HCT116 (cell line): ENCODE measurements at regions not wholly inside any gene's neighbourhood (a gene's known extent, or its start where the extent isn't known, plus 50 kb on each side); places are given as distances from the start of the nearest gene placed in this dataset.

Source experiments
- ATAC-seq: fragments of 200-7000 bp; cut with Tn5 transposase; 2 replicates; pipeline ENCODE4 v1.9.1; 2020; ENCODE audit warnings: mild to moderate bottlenecking, moderate library complexity
- BruUV-seq: library from RNA; stranded (reverse); fragments of 400-500 nt; replicated peaks from 2 replicates; lab custom pipeline; 2021; lab: Mats Ljungman, UMichigan
- CTCF ChIA-PET: fragments of 300-600 bp; sonication (Branson Sonifier 250); formaldehyde crosslinking; loops from one replicate; lab custom pipeline; 2021; ENCODE audit warnings: antibody characterized with exemption; lab: Charles Lee
- POLR2A ChIA-PET: fragments of 300-600, 350-600 bp; sonication (Branson Sonifier 250); formaldehyde crosslinking; loops from one replicate; lab custom pipeline; 2021; ENCODE audit warnings: antibody characterized with exemption; lab: Charles Lee
- RAD21 ChIA-PET, 2 experiments: fragments of 300-600 bp; sonication (Branson Sonifier 250); formaldehyde crosslinking; loops; one replicate each; lab custom pipeline; 2023; ENCODE audit warnings: low total read pairs in 2 of 2; ENCODE audit not compliant: uncharacterized antibody in 2 of 2, unreplicated experiment in 2 of 2, low non-redundant PET in 1 of 2; lab: Charles Lee
- DNase-seq: peaks from one replicate; pipeline ENCODE4 v3.0.0-alpha.2; 2010; ENCODE audit warnings: low read depth, low spot score
- H2AFZ ChIP-seq: fragments of 200-600 bp; shearing (Covaris generic), sonication (generic); 2 replicates; pipeline ENCODE4 v1.6.1; 2017; ENCODE audit warnings: low read depth, mixed run types, mixed read lengths, antibody characterized with exemption, low read length; ENCODE audit not compliant: poor library complexity, severe bottlenecking
- H3K27ac ChIP-seq: 2 replicates; pipeline ENCODE4 v1.5.1; 2012; ENCODE audit warnings: low read depth, low read length
- H3K27me3 ChIP-seq: fragments of 200-600 bp; sonication (generic); 2 replicates; pipeline ENCODE4 v1.6.1; 2016; ENCODE audit warnings: mixed run types, low read length, mixed read lengths; ENCODE audit not compliant: insufficient read depth
- H3K36me3 ChIP-seq, 2 experiments: fragments of 200-500 bp in 1 of 2; fragments of 200-600 bp in 1 of 2; sonication (Bioruptor generic) in 1 of 2; sonication (generic) in 1 of 2; 2 replicates each; pipeline versions ENCODE4 v1.5.1 to v1.6.1; 2014 to 2016; ENCODE audit warnings: low read length in 2 of 2, inconsistent platforms in 1 of 2, mixed read lengths in 1 of 2, mixed run types in 1 of 2; ENCODE audit not compliant: insufficient read depth in 2 of 2, control insufficient read depth in 1 of 2
- H3K4me1 ChIP-seq, 2 experiments: fragments of 200-600 bp in 1 of 2; sonication (generic) in 1 of 2; 2 replicates each; pipeline versions ENCODE4 v1.5.1 to v1.6.1; 2012 to 2017; ENCODE audit warnings: low read length in 2 of 2, inconsistent platforms in 1 of 2, mild to moderate bottlenecking in 1 of 2, mixed read lengths in 1 of 2, mixed run types in 1 of 2, moderate library complexity in 1 of 2; ENCODE audit not compliant: insufficient read depth in 2 of 2, control insufficient read depth in 1 of 2
- H3K4me2 ChIP-seq: fragments of 200-600 bp; sonication (generic); 2 replicates; pipeline ENCODE4 v1.6.1; 2017; ENCODE audit warnings: mixed run types, low read length, mixed read lengths
- H3K4me3 ChIP-seq, 2 experiments: fragments of 200-600 bp in 1 of 2; sonication (generic) in 1 of 2; replicated peaks in 1 of 2; 2 replicates each; pipeline ENCODE4 v1.5.1; 2011 to 2016; ENCODE audit warnings: low read length in 2 of 2, control low read depth in 1 of 2, low read depth in 1 of 2, mild to moderate bottlenecking in 1 of 2, mixed read lengths in 1 of 2, mixed run types in 1 of 2
- H3K79me2 ChIP-seq: fragments of 200-600 bp; sonication (generic); 2 replicates; pipeline ENCODE4 v1.6.1; 2017; ENCODE audit warnings: mild to moderate bottlenecking, mixed run types, low read length, moderate library complexity, mixed read lengths; ENCODE audit not compliant: insufficient read depth
- H3K9ac ChIP-seq: fragments of 200-600 bp; sonication (generic); 2 replicates; pipeline ENCODE4 v1.6.1; 2016; ENCODE audit warnings: low read length, mixed read lengths
- H3K9me2 ChIP-seq: fragments of 200-600 bp; sonication (generic), shearing (Covaris generic); 2 replicates; pipeline ENCODE4 v1.6.1; 2017; ENCODE audit warnings: mixed run types, mild to moderate bottlenecking, moderate library complexity; ENCODE audit not compliant: insufficient read depth
- H3K9me3 ChIP-seq, 2 experiments: fragments of 200-500 bp in 1 of 2; fragments of 200-600 bp in 1 of 2; sonication (Bioruptor generic) in 1 of 2; sonication (generic) in 1 of 2; 2 replicates each; pipeline ENCODE4 v1.6.1; 2014 to 2017; ENCODE audit warnings: low read length in 2 of 2, mixed read lengths in 2 of 2, inconsistent platforms in 1 of 2, low read depth in 1 of 2, mild to moderate bottlenecking in 1 of 2, mixed run types in 1 of 2, moderate library complexity in 1 of 2; ENCODE audit not compliant: control insufficient read depth in 1 of 2, insufficient read depth in 1 of 2
- H4K20me1 ChIP-seq: fragments of 200-600 bp; sonication (generic), shearing (Covaris generic); 2 replicates; pipeline ENCODE4 v1.6.1; 2017; ENCODE audit warnings: mixed run types, mild to moderate bottlenecking, moderate library complexity; ENCODE audit not compliant: insufficient read depth
- CEBPB ChIP-seq: IDR thresholded peaks from 2 replicates; pipeline ENCODE4 v1.6.1; 2012; ENCODE audit warnings: low read depth
- ELF1 ChIP-seq: IDR thresholded peaks from 2 replicates; pipeline ENCODE4 v1.6.1; 2012; ENCODE audit warnings: low read depth, borderline replicate concordance
- EZH2 ChIP-seq: fragments of 200-600 bp; sonication (generic); IDR thresholded peaks from 2 replicates; pipeline ENCODE4 v1.6.1; 2017; ENCODE audit warnings: antibody characterized with exemption, mixed run types
- EZH2phosphoT487 ChIP-seq: fragments of 200-600 bp; IDR thresholded peaks from 2 replicates; pipeline ENCODE4 v1.6.1; 2018; ENCODE audit warnings: antibody characterized with exemption, borderline replicate concordance
- FOSL1 ChIP-seq: IDR thresholded peaks from 2 replicates; pipeline ENCODE4 v1.6.1; 2012; ENCODE audit warnings: low read depth
- JUND ChIP-seq: IDR thresholded peaks from 2 replicates; pipeline ENCODE4 v1.6.1; 2012
- POLR2A ChIP-seq: IDR thresholded peaks from 2 replicates; pipeline ENCODE4 v1.7.0; 2011; ENCODE audit warnings: borderline replicate concordance; ENCODE audit not compliant: insufficient read depth, insufficient read length; ENCODE audit errors: extremely low read depth
- POLR2AphosphoS5 ChIP-seq: IDR thresholded peaks from 2 replicates; pipeline ENCODE4 v1.6.1; 2011; ENCODE audit warnings: mild to moderate bottlenecking, low read depth, low read length, moderate library complexity
- RAD21 ChIP-seq: IDR thresholded peaks from 2 replicates; pipeline ENCODE4 v1.6.1; 2012; ENCODE audit warnings: low read depth, mild to moderate bottlenecking
- SP1 ChIP-seq: IDR thresholded peaks from 2 replicates; pipeline ENCODE4 v1.6.1; 2012; ENCODE audit warnings: low read depth
- SRF ChIP-seq: IDR thresholded peaks from 2 replicates; pipeline ENCODE4 v1.6.1; 2012; ENCODE audit warnings: low read depth
- TCF7L2 ChIP-seq: IDR thresholded peaks from 2 replicates; pipeline ENCODE4 v1.7.0; 2011; ENCODE audit warnings: borderline replicate concordance, inconsistent platforms; ENCODE audit not compliant: insufficient read depth, insufficient read length; ENCODE audit errors: extremely low read depth
- YY1 ChIP-seq: IDR thresholded peaks from 2 replicates; pipeline ENCODE4 v1.6.1; 2011; ENCODE audit warnings: low read length, low read depth, moderate library complexity, mild to moderate bottlenecking; ENCODE audit not compliant: insufficient replicate concordance; ENCODE audit errors: extremely low read depth
- ZFX ChIP-seq: fragments of 450-650 bp; IDR thresholded peaks from 2 replicates; pipeline ENCODE4 v1.6.1; 2017
- intact Hi-C: fragments of 100-400 bp; cut with micrococcal nuclease; formaldehyde crosslinking; loops from 2 replicates; pipeline ENCODE4 v1.10.0; 2022
- TF ChIP-seq, protein P1 (sequence below): IDR thresholded peaks from 2 replicates; pipeline ENCODE4 v1.6.1; 2012
- TF ChIP-seq, protein P2 (sequence below), 3 experiments: fragments of 200-600 bp in 1 of 3; sonication (generic) in 1 of 3; IDR thresholded peaks in 2 of 3; conservative IDR thresholded peaks in 1 of 3; 2 replicates each; pipeline ENCODE4 v1.5.1; 2012 to 2017; ENCODE audit warnings: low read depth in 2 of 3, low read length in 2 of 3, antibody characterized with exemption in 1 of 3, borderline replicate concordance in 1 of 3, control low read depth in 1 of 3, mild to moderate bottlenecking in 1 of 3, mixed read lengths in 1 of 3, mixed run types in 1 of 3, moderate library complexity in 1 of 3; ENCODE audit not compliant: insufficient read depth in 1 of 3
- TF ChIP-seq, protein P3 (sequence below): IDR thresholded peaks from 2 replicates; pipeline ENCODE4 v1.6.1; 2011; ENCODE audit warnings: mild to moderate bottlenecking, low read length, moderate library complexity; ENCODE audit not compliant: insufficient replicate concordance; ENCODE audit errors: extremely low read depth

DNA sequence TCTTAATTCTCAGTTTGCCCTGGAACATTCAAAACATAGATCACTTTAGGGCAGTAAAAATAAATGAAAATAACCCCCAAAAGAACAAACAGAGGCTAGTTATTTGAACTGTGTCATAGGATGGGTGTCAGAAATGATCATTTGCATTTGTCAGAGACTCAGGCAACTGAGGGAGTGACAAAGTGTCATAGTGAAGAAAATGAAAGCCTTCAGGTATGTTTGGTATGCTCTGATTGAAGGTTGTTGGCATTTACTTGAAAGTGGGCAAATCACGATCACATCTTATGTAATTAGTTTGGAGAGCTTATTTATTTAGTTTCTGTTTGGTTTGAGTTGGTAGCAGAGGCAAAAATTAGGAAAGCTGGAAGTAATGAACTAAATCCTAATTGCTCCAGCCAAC lies 880.9 kb downstream of the ANKRD7 start:
- H3K36me3 ChIP-seq: no peaks in the 10 kb centered on the region
- no peaks in the 10 kb centered on the region for H4K20me1 ChIP-seq
- DNase-seq (no peak), ATAC-seq (no peak)
- no peak overlapping the region for H3K9ac ChIP-seq
- intact Hi-C loops: no loop called here
- ChIA-PET POLR2A (no interaction called here), RAD21 (no interaction called here), CTCF (no interaction called here)
- no peak overlapping the region for H3K4me3 ChIP-seq
- no peaks in the 10 kb centered on the region for H3K4me1 ChIP-seq
- TF ChIP-seq POLR2AphosphoS5: no peak
- TF ChIP-seq CEBPB: no peak
- TF ChIP-seq SRF: no peak
- TF ChIP-seq, protein P1, sequence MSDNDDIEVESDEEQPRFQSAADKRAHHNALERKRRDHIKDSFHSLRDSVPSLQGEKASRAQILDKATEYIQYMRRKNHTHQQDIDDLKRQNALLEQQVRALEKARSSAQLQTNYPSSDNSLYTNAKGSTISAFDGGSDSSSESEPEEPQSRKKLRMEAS: no peak
- TF ChIP-seq, protein P2, sequence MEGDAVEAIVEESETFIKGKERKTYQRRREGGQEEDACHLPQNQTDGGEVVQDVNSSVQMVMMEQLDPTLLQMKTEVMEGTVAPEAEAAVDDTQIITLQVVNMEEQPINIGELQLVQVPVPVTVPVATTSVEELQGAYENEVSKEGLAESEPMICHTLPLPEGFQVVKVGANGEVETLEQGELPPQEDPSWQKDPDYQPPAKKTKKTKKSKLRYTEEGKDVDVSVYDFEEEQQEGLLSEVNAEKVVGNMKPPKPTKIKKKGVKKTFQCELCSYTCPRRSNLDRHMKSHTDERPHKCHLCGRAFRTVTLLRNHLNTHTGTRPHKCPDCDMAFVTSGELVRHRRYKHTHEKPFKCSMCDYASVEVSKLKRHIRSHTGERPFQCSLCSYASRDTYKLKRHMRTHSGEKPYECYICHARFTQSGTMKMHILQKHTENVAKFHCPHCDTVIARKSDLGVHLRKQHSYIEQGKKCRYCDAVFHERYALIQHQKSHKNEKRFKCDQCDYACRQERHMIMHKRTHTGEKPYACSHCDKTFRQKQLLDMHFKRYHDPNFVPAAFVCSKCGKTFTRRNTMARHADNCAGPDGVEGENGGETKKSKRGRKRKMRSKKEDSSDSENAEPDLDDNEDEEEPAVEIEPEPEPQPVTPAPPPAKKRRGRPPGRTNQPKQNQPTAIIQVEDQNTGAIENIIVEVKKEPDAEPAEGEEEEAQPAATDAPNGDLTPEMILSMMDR (IDR thresholded peaks at IDR 0.05 in 2 of 3, conservative IDR thresholded peaks at IDR 0.05 in 1 of 3; ENCODE audit: borderline replicate concordance in 1 of 3, insufficient read depth in 1 of 3, low read depth in 2 of 3, low read length in 2 of 3): no peak
- TF ChIP-seq POLR2A: no peak
- no peak for TF ChIP-seq TCF7L2
- no peak for TF ChIP-seq ZFX
- no peak for TF ChIP-seq FOSL1
- no peak for TF ChIP-seq EZH2
- TF ChIP-seq, protein P3, sequence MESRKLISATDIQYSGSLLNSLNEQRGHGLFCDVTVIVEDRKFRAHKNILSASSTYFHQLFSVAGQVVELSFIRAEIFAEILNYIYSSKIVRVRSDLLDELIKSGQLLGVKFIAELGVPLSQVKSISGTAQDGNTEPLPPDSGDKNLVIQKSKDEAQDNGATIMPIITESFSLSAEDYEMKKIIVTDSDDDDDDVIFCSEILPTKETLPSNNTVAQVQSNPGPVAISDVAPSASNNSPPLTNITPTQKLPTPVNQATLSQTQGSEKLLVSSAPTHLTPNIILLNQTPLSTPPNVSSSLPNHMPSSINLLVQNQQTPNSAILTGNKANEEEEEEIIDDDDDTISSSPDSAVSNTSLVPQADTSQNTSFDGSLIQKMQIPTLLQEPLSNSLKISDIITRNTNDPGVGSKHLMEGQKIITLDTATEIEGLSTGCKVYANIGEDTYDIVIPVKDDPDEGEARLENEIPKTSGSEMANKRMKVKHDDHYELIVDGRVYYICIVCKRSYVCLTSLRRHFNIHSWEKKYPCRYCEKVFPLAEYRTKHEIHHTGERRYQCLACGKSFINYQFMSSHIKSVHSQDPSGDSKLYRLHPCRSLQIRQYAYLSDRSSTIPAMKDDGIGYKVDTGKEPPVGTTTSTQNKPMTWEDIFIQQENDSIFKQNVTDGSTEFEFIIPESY: no peak
- TF ChIP-seq EZH2phosphoT487: no peak
- no peak for TF ChIP-seq RAD21
- TF ChIP-seq ELF1: no peak
- TF ChIP-seq SP1: no peak
- no peak for TF ChIP-seq JUND
- no peak for TF ChIP-seq YY1
- no peak overlapping the region for H3K4me2 ChIP-seq
- no peaks in the 10 kb centered on the region for H3K79me2 ChIP-seq
- H3K9me3 ChIP-seq: no peaks in the 10 kb centered on the region
- no peaks in the 10 kb centered on the region for H3K9me2 ChIP-seq
- no peak overlapping the region for H3K27ac ChIP-seq
- no peak overlapping the region for H2AFZ ChIP-seq
- BruUV-seq: no TSS peak
- H3K27me3 ChIP-seq: no peaks in the 10 kb centered on the region
